Thyroid gland (tissue), 4 donors: ENCODE measurements at regions not wholly inside any gene's neighbourhood (a gene's known extent, or its start where the extent isn't known, plus 50 kb on each side); places are given as distances from the start of the nearest gene placed in this dataset.

Experiments
- CTCF ChIP-seq, 6 experiments: fragments of 200-600 bp in 3 of 6; fragments of 450-650 bp in 3 of 6; sonication (generic) in 3 of 6; IDR thresholded peaks; one replicate each; pipeline ENCODE4 v1.5.1; 2016 to 2019; ENCODE audit warnings: antibody characterized with exemption in 6 of 6, mild to moderate bottlenecking in 2 of 6, inconsistent platforms in 1 of 6, moderate library complexity in 1 of 6
- POLR2A ChIP-seq, 2 donors: fragments of 450-650 bp; IDR thresholded peaks; one replicate each; pipeline ENCODE4 v1.6.1; 2017; ENCODE audit warnings: antibody characterized with exemption in 2 of 2, mild to moderate bottlenecking in 2 of 2, moderate library complexity in 1 of 2

GRCh38 chr20:4571759-4572531 is 114.3 kb upstream of the PRNP start:
- TF ChIP-seq CTCF (IDR thresholded peaks at IDR 0.05) (no peak), POLR2A (IDR thresholded peaks at IDR 0.05) (no peak)
